Mesendoderm (in vitro differentiated cells): ENCODE measurements at regions not wholly inside any gene's neighbourhood (a gene's known extent, or its start where the extent isn't known, plus 50 kb on each side); places are given as distances from the start of the nearest gene placed in this dataset.

Experiments used
- DNase-seq: peaks from one replicate; pipeline ENCODE4 v3.0.0; 2013
- H2AK5ac ChIP-seq: 2 replicates; pipeline ENCODE4 v1.6.1; 2013; ENCODE audit warnings: low read length, inconsistent platforms
- H2BK120ac ChIP-seq: 2 replicates; pipeline ENCODE4 v1.6.1; 2013; ENCODE audit warnings: low read depth, mild to moderate bottlenecking, low read length, moderate library complexity, mixed read lengths
- H2BK15ac ChIP-seq: replicated peaks from 2 replicates; pipeline ENCODE4 v1.6.1; 2013; ENCODE audit warnings: low read depth, mild to moderate bottlenecking, moderate library complexity
- H2BK5ac ChIP-seq: 2 replicates; pipeline ENCODE4 v1.6.1; 2013; ENCODE audit warnings: low read length, inconsistent platforms
- H3K18ac ChIP-seq: 2 replicates; pipeline ENCODE4 v1.6.1; 2013; ENCODE audit warnings: mild to moderate bottlenecking, low read length, mixed read lengths
- H3K23ac ChIP-seq: one replicate; pipeline ENCODE4 v1.6.1; 2013; ENCODE audit warnings: low read length
- H3K27ac ChIP-seq: 2 replicates; pipeline ENCODE4 v1.5.1; 2013; ENCODE audit warnings: low read depth, mild to moderate bottlenecking, inconsistent platforms, low read length, moderate library complexity
- H3K27me3 ChIP-seq: 2 replicates; pipeline ENCODE4 v1.6.1; 2013; ENCODE audit warnings: low read length, control low read depth, mild to moderate bottlenecking, inconsistent platforms; ENCODE audit not compliant: insufficient read depth, poor library complexity
- H3K36me3 ChIP-seq: 2 replicates; pipeline ENCODE4 v1.6.1; 2013; ENCODE audit warnings: low read length, inconsistent platforms; ENCODE audit not compliant: control insufficient read depth, insufficient read depth
- H3K4ac ChIP-seq: one replicate; pipeline ENCODE4 v1.6.1; 2013; ENCODE audit warnings: low read depth, mild to moderate bottlenecking, low read length, moderate library complexity
- H3K4me1 ChIP-seq: 2 replicates; pipeline ENCODE4 v1.6.1; 2013; ENCODE audit warnings: low read depth, low read length, inconsistent platforms; ENCODE audit not compliant: control insufficient read depth
- H3K4me2 ChIP-seq: 2 replicates; pipeline ENCODE4 v1.6.1; 2013; ENCODE audit warnings: low read length
- H3K4me3 ChIP-seq: 2 replicates; pipeline ENCODE4 v1.5.1; 2013; ENCODE audit warnings: mild to moderate bottlenecking, low read length
- H3K56ac ChIP-seq: one replicate; pipeline ENCODE4 v1.6.1; 2013; ENCODE audit warnings: low read length
- H3K79me1 ChIP-seq: 2 replicates; pipeline ENCODE4 v1.6.1; 2013; ENCODE audit warnings: low read length, inconsistent platforms
- H3K79me2 ChIP-seq: 2 replicates; pipeline ENCODE4 v1.6.1; 2013; ENCODE audit warnings: mild to moderate bottlenecking, low read length; ENCODE audit not compliant: control insufficient read depth, insufficient read depth
- H3K9ac ChIP-seq: 2 replicates; pipeline ENCODE4 v1.6.1; 2013; ENCODE audit warnings: low read length, inconsistent platforms
- H4K5ac ChIP-seq: one replicate; pipeline ENCODE4 v1.6.1; 2013; ENCODE audit warnings: low read length
- H4K8ac ChIP-seq: one replicate; pipeline ENCODE4 v1.6.1; 2013; ENCODE audit warnings: low read depth, mild to moderate bottlenecking, control low read depth, low read length, moderate library complexity
- WGBS: extraction: QIAGEN DNeasy Blood & Tissue Kit; methylation state at CpG from one replicate; pipeline ENCODE4 v1.1.7; 2013; ENCODE audit warnings: low lambda C conversion rate, missing lambda C conversion rate; ENCODE audit not compliant: insufficient coverage; ENCODE audit errors: extremely low coverage; 5-methylcytosine and 5-hydroxymethylcytosine counted together

DNA sequence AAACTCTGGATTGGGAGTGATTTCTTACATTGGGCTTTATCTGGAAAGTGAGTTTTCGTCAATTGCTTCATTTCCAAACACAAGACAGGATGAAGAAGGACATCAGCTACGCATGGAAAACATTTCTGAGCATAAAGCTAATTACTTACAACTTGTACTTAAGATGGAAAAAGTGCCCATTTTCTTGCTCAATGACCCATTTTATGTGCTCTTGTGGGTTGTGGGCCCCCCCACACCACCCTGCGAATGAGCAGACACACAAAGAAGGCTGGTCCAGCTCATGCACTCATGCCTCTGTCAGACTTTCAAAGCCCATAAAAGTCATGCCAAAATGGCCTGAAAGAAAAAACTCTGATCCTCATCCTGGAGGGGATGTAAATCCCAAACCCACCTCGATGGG, 663.0 kb downstream of the AJAP1 start:
- Histone ChIP-seq H3K4ac (no peak overlapping the region), H3K4me2 (no peak overlapping the region), H2BK15ac (no peak overlapping the region), H3K9ac (no peak overlapping the region), H3K36me3 (no peaks in the 10 kb centered on the region), H3K18ac (no peak overlapping the region), H3K79me1 (no peaks in the 10 kb centered on the region), H3K27me3 (no peaks in the 10 kb centered on the region), H3K27ac (no peak overlapping the region), H3K23ac (no peak overlapping the region), H2AK5ac (no peak overlapping the region), H3K4me3 (no peak overlapping the region), H2BK120ac (no peak overlapping the region), H4K8ac (no peak overlapping the region), H2BK5ac (no peak overlapping the region), H3K56ac (no peak overlapping the region), H4K5ac (no peak overlapping the region), H3K79me2 (no peaks in the 10 kb centered on the region), H3K4me1 (no peaks in the 10 kb centered on the region)
- WGBS = no CpG with 5 or more reads among the region's 4 CpGs
- DNase-seq = no peak

- WGBS = no CpG with 5 or more reads among the region's 11 CpGs
- Histone ChIP-seq H3K4me3 (no peak overlapping the region), H3K4ac (no peak overlapping the region), H3K27me3 (no peaks in the 10 kb centered on the region), H2BK120ac (no peak overlapping the region), H3K4me1 (no peaks in the 10 kb centered on the region), H3K18ac (no peak overlapping the region), H3K79me2 (no peaks in the 10 kb centered on the region), H3K36me3 (no peaks in the 10 kb centered on the region), H3K4me2 (no peak overlapping the region), H2BK5ac (no peak overlapping the region), H3K23ac (no peak overlapping the region), H4K5ac (no peak overlapping the region), H2BK15ac (no peak overlapping the region), H4K8ac (no peak overlapping the region), H3K9ac (no peak overlapping the region), H3K56ac (no peak overlapping the region), H2AK5ac (no peak overlapping the region), H3K27ac (no peak overlapping the region), H3K79me1 (no peaks in the 10 kb centered on the region)
- DNase-seq = no peak
Measured at GRCh38 chr1:5312862-5313261, 658.5 kb downstream of the AJAP1 start.

DNA sequence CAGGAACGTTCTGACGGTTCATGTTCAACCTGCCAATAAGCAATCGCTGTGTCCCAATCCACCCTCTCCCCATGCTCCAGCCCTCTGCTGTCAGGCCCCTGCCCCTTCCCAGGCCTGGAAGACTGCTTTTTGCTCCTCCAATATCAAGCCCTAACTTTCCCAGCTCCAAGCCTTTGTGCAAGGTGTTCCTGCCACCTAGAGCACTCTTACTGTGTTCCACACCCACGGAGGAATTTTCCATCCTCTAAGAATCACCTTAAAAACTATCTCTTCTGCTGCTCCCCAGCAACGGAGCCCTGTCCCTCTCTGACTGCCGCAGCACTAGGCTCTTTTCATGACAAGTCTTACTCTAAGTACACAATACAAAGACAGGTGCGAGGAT, 657.9 kb downstream of the AJAP1 start:
- no peak for DNase-seq
- no peak overlapping the region for H3K4me2 ChIP-seq
- no peaks in the 10 kb centered on the region for H3K79me2 ChIP-seq
- H3K23ac ChIP-seq = no peak overlapping the region
- no peak overlapping the region for H3K27ac ChIP-seq
- H3K4me3 ChIP-seq = no peak overlapping the region
- no peak overlapping the region for H2BK15ac ChIP-seq
- H2BK120ac ChIP-seq = no peak overlapping the region
- no peak overlapping the region for H4K5ac ChIP-seq
- no peaks in the 10 kb centered on the region for H3K36me3 ChIP-seq
- no peaks in the 10 kb centered on the region for H3K4me1 ChIP-seq
- no peak overlapping the region for H2AK5ac ChIP-seq
- no CpG with 5 or more reads among the region's 7 CpGs for WGBS
- no peak overlapping the region for H2BK5ac ChIP-seq
- H3K4ac ChIP-seq = no peak overlapping the region
- H3K27me3 ChIP-seq = no peaks in the 10 kb centered on the region
- no peaks in the 10 kb centered on the region for H3K79me1 ChIP-seq
- H3K18ac ChIP-seq = no peak overlapping the region
- H3K56ac ChIP-seq = no peak overlapping the region
- no peak overlapping the region for H3K9ac ChIP-seq
- no peak overlapping the region for H4K8ac ChIP-seq

- H4K5ac ChIP-seq = no peak overlapping the region
- H3K9ac ChIP-seq = no peak overlapping the region
- no peak overlapping the region for H3K27ac ChIP-seq
- H3K18ac ChIP-seq = no peak overlapping the region
- no peak overlapping the region for H3K4me2 ChIP-seq
- H3K79me1 ChIP-seq = no peaks in the 10 kb centered on the region
- no peaks in the 10 kb centered on the region for H3K4me1 ChIP-seq
- no CpG with 5 or more reads among the region's 11 CpGs for WGBS
- no peak overlapping the region for H2AK5ac ChIP-seq
- no peak overlapping the region for H3K23ac ChIP-seq
- H4K8ac ChIP-seq = no peak overlapping the region
- peak; percentile 7 for DNase-seq
- H2BK5ac ChIP-seq = no peak overlapping the region
- H3K4me3 ChIP-seq = no peak overlapping the region
- no peak overlapping the region for H2BK120ac ChIP-seq
- H3K27me3 ChIP-seq = no peaks in the 10 kb centered on the region
- no peaks in the 10 kb centered on the region for H3K79me2 ChIP-seq
- H2BK15ac ChIP-seq = no peak overlapping the region
- no peaks in the 10 kb centered on the region for H3K36me3 ChIP-seq
- no peak overlapping the region for H3K56ac ChIP-seq
- H3K4ac ChIP-seq = no peak overlapping the region
Measured at GRCh38 chr1:5311634-5312292, 657.4 kb downstream of the AJAP1 start.

DNA sequence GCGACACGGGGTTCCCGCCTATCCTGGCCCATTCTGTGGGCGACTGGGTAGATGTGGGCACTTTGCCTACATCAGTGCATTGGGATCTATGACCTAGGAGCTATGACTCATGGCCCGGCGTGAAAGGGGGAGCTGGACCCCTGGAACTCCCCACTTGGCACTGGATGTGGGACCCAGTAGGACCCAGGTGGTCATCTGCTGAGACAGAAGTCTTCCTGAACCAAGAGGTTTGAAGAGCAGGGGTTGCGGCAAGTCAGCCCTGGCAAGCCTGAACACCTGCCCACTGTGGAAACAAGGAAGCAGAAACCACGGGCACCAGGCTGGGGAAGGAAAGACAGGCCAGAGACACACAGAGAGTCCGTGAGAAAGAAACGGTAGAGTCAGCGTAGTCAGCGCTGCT, 656.7 kb downstream of the AJAP1 start:
- no peak overlapping the region for H4K8ac ChIP-seq

GRCh38 chr1:5308249-5308648, 653.8 kb downstream of the AJAP1 start:
- Histone ChIP-seq H3K9ac (no peak overlapping the region), H3K56ac (no peak overlapping the region), H3K18ac (no peak overlapping the region), H3K4me1 (no peaks in the 10 kb centered on the region), H2AK5ac (no peak overlapping the region), H3K4me3 (no peak overlapping the region), H3K79me2 (no peaks in the 10 kb centered on the region), H2BK5ac (no peak overlapping the region), H3K79me1 (no peaks in the 10 kb centered on the region), H3K4ac (no peak overlapping the region), H4K5ac (no peak overlapping the region), H3K27ac (no peak overlapping the region), H3K36me3 (no peaks in the 10 kb centered on the region), H4K8ac (no peak overlapping the region), H2BK15ac (no peak overlapping the region), H3K23ac (no peak overlapping the region), H3K27me3 (no peaks in the 10 kb centered on the region), H2BK120ac (no peak overlapping the region), H3K4me2 (no peak overlapping the region)
- DNase-seq = no peak
- no CpG with 5 or more reads among the region's 6 CpGs for WGBS

More for the DNA sequence above, 656.7 kb downstream of the AJAP1 start:
- no peak overlapping the region for H3K4me3 ChIP-seq
- H3K79me2 ChIP-seq = no peaks in the 10 kb centered on the region
- H2BK120ac ChIP-seq = no peak overlapping the region
- H2BK15ac ChIP-seq = no peak overlapping the region
- H2AK5ac ChIP-seq = no peak overlapping the region
- no peaks in the 10 kb centered on the region for H3K4me1 ChIP-seq
- H3K27me3 ChIP-seq = no peaks in the 10 kb centered on the region
- H3K18ac ChIP-seq = no peak overlapping the region
- H3K4ac ChIP-seq = no peak overlapping the region
- no peak overlapping the region for H3K4me2 ChIP-seq
- H3K9ac ChIP-seq = no peak overlapping the region
- DNase-seq = no peak
- H3K23ac ChIP-seq = no peak overlapping the region
- H3K36me3 ChIP-seq = no peaks in the 10 kb centered on the region
- no peak overlapping the region for H2BK5ac ChIP-seq
- H4K5ac ChIP-seq = no peak overlapping the region
- no peak overlapping the region for H3K56ac ChIP-seq
- H3K79me1 ChIP-seq = no peaks in the 10 kb centered on the region
- H3K27ac ChIP-seq = no peak overlapping the region
- WGBS = no CpG with 5 or more reads among the region's 12 CpGs
